GM12873 (cell line): ENCODE measurements at regions not wholly inside any gene's neighbourhood (a gene's known extent, or its start where the extent isn't known, plus 50 kb on each side); places are given as distances from the start of the nearest gene placed in this dataset.

ENCODE experiments used
- TF ChIP-seq, protein P1 (sequence below): IDR thresholded peaks from 2 replicates; pipeline ENCODE4 v1.5.1; 2012; ENCODE audit warnings: low read depth, mild to moderate bottlenecking, moderate library complexity, low read length, control low read depth; ENCODE audit not compliant: insufficient read depth; ENCODE audit errors: missing control alignments

DNA sequence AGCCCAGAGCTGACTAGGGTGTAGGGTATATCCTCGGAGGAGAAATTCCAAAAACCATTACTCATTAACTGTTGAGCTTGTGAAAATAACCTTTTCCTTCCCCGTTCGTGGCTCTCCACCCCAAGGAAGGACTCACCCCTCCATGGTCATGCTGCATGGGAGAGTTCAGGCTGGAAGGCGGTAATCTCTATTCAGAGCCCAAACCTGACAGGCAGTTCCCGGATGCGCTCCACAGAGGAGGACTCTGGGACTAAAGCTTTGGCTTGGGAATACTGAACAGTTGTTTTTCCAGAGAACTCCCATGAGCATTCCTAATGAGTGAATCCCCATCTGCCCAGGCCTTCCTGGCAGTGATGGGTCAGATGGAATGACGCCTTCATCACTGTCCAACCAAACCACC lies 125.4 kb downstream of the BCOR start:
- TF ChIP-seq, protein P1, sequence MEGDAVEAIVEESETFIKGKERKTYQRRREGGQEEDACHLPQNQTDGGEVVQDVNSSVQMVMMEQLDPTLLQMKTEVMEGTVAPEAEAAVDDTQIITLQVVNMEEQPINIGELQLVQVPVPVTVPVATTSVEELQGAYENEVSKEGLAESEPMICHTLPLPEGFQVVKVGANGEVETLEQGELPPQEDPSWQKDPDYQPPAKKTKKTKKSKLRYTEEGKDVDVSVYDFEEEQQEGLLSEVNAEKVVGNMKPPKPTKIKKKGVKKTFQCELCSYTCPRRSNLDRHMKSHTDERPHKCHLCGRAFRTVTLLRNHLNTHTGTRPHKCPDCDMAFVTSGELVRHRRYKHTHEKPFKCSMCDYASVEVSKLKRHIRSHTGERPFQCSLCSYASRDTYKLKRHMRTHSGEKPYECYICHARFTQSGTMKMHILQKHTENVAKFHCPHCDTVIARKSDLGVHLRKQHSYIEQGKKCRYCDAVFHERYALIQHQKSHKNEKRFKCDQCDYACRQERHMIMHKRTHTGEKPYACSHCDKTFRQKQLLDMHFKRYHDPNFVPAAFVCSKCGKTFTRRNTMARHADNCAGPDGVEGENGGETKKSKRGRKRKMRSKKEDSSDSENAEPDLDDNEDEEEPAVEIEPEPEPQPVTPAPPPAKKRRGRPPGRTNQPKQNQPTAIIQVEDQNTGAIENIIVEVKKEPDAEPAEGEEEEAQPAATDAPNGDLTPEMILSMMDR: no peak

DNA sequence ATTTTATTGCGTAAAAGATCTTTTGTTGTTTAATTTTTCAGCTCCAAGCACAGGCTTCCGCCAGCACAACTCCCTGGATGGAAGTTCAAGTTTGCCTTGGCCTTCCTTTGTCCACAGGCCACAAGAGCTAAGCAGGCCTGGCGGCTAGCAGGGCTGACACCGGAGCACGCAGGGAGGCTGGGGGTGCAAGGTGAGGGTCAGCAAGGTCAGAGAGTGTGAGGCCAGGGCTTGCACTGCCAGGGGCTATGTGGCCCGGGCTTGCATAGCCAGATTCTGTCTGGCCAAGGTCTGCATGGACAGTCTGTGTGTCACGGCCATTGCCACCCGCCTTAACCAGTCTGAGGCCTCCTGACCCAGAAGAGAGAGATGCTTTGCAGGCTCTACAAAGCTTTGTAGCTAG lies 123.9 kb downstream of the BCOR start:
- TF ChIP-seq, protein P1: no peak

DNA sequence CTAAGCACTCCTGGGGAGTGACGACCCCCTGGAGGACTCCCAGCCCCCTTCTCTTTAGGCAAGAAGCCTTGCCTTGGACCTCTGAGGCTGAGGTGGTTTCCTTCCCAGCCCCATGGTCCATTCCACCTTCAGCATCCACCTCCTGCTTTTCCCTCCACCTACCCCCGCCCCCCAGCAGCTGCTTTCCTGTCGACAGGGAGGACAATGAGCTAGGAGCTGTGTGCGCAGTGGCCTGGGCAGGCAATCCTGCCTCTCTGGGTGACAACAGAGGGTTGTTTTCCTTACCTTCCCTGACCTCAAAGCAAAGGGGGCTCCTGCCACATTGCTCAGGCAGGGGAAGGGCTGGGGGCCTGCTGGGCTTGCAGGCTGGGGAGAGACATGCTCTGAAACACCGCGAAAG lies 123.5 kb downstream of the BCOR start:
- TF ChIP-seq, protein P1: no peak

DNA sequence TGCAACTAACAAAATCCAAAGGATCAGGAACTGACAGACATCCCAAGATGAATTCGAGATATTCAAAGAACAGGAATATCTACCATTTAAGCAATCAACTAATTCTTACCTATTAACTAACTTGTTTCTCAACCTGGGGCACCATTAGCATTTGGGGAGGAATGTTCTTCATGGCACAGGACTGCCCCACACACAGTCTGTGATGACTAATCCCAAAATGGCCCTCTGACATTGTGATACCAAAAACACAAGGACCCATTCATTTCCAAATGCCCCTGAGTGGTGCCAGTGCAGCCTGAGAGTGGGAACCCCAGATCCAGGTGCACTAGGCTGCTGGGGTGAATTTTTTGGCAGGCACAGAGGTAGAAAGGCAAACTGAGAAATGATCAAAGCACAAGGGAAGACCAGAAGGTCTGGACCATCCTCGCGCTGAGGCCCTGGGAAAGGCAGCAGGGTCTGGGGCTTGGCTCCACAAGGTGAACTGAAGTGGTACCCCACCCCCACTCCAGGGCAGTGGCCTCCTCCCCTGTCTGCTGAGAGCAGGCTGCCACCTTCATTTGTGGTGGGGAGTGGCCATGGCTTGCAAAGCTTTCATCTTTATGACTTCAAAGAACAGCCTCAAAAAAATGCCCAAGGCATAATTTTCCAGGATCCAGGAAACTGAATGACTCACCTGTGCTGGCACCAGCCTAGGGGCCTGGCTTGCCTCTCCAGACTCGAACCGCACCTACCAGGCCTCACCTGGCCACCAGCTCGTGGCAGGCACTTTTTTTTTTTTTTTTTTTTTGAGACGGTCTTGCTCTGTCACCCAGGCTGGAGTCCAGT lies 122.4 kb downstream of the BCOR start:
- TF ChIP-seq, protein P1: no peak

DNA sequence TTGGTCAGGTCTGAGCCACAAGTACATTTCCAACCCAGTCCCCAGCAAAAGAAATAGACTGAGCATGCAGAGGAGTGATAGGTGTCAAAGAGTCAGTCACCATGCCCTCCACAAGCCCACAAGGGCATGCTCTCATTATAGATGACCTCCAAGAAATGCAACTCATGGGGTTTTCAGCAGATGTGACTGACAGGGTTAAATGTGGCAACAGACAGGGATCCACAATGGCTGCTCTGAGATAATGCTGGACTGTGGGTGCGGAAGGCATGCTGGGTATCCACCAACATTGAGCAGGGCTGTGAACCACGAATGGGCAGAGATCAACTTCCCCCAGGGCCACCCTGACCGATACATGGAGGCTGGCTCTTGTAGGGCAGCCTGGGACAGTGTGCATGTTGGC lies 115.8 kb downstream of the BCOR start:
- TF ChIP-seq, protein P1: no peak

DNA sequence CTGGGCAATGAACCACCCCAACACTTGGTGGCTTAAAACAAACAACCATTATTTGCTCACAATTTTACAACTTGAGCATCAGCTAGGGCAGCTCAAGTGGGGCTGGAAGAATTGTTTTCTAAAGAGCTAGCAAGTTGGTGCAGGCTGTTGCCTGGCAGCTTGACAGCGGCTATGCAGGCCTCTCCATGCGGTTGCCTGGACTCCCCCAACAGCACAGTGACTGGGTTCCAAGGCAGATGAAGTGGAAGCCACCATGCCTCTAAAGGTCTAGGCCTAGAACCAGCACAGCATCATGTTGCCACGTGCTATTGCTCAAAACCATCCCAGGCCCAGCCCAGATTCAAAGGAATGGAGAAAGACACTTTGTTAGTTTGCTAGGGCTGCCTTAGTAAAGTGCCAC lies 114.8 kb downstream of the BCOR start:
- TF ChIP-seq, protein P1: no peak

DNA sequence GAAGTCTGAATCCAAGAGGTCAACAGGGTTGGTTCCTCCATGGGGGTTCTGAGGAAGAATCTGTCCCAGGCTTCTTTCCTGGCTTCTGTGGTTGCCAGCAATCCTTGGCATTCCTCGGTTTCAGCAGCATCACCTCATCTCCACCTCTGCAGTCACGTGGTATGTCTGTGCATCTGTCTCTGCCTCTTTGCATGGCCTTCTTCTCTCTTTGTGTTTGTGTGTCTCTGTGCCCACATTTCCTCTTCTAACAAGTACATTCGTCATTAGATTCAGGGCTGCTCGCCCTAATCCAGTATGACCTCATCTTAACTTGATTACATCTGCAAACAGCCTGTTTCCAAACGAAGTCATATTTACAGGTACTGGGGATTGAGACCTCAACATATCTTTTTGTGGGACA lies 114.0 kb downstream of the BCOR start:
- TF ChIP-seq, protein P1: no peak
